Epithelial cell of proximal tubule (primary cell): ENCODE measurements at regions not wholly inside any gene's neighbourhood (a gene's known extent, or its start where the extent isn't known, plus 50 kb on each side); places are given as distances from the start of the nearest gene placed in this dataset.

ENCODE experiments used
- DNase-seq: peaks from one replicate; pipeline ENCODE4 v3.0.0-alpha.2; 2011; ENCODE audit warnings: low read depth
- H3K4me3 ChIP-seq: 2 replicates; pipeline ENCODE4 v1.5.1; 2011; ENCODE audit warnings: low read depth, mild to moderate bottlenecking, low read length
- CTCF ChIP-seq: conservative IDR thresholded peaks from 2 replicates; pipeline ENCODE4 v1.5.1; 2012; ENCODE audit warnings: low read depth, mild to moderate bottlenecking, low read length

- no peak for DNase-seq
- H3K4me3 ChIP-seq: no peak overlapping the region
- TF ChIP-seq CTCF: no peak
Measured at GRCh38 chr22:49163258-49163959, 664.3 kb downstream of the BRD1 start.

DNA sequence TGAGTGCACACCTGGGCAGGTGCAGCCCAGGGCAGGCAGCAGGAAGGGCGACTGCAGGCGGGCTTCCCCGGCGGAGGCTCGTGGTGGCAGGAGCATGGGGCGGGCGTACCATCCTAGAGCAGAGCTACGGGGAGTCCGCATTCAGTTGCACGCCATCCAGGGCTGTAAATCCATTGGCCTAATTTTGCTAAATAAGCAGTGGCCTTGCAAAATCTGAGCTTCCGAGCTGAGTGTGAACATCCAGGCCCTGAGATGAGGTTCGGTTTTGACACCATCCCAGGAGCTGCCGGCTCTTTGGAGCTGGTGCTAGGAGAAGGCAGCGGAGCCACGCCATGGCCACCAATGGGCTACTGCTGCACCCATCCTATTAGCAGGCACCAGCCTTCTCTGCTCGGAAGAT lies 664.8 kb downstream of the BRD1 start:
- no peak for DNase-seq
- H3K4me3 ChIP-seq: no peak overlapping the region
- TF ChIP-seq CTCF: no peak

GRCh38 chr22:49161002-49161850 lies 666.4 kb downstream of the BRD1 start:
- H3K4me3 ChIP-seq: no peak overlapping the region
- no peak for DNase-seq
- no peak for TF ChIP-seq CTCF

GRCh38 chr22:49160261-49161001 lies 667.2 kb downstream of the BRD1 start:
- no peak overlapping the region for H3K4me3 ChIP-seq
- no peak for TF ChIP-seq CTCF
- no peak for DNase-seq

DNA sequence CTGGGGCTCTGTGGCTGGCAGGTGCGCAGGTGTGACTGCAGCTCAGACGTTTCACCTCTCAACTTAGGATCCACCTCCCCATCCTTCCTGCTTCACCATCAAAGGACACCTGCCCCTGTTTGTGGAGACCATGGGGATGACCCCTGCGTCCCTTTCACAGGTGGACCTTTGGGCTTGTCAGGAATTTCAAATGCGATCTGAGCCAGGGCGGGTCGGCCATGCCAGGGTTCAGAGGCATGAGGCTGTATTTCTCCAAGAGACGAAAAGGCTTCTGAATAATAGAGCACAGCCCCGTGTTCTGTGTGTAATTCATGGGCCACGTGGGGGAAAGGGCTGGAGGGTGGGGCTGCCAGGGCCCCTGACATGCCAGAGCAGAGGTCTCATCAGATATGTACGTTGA lies 668.0 kb downstream of the BRD1 start:
- TF ChIP-seq CTCF: no peak
- no peak overlapping the region for H3K4me3 ChIP-seq
- no peak for DNase-seq

DNA sequence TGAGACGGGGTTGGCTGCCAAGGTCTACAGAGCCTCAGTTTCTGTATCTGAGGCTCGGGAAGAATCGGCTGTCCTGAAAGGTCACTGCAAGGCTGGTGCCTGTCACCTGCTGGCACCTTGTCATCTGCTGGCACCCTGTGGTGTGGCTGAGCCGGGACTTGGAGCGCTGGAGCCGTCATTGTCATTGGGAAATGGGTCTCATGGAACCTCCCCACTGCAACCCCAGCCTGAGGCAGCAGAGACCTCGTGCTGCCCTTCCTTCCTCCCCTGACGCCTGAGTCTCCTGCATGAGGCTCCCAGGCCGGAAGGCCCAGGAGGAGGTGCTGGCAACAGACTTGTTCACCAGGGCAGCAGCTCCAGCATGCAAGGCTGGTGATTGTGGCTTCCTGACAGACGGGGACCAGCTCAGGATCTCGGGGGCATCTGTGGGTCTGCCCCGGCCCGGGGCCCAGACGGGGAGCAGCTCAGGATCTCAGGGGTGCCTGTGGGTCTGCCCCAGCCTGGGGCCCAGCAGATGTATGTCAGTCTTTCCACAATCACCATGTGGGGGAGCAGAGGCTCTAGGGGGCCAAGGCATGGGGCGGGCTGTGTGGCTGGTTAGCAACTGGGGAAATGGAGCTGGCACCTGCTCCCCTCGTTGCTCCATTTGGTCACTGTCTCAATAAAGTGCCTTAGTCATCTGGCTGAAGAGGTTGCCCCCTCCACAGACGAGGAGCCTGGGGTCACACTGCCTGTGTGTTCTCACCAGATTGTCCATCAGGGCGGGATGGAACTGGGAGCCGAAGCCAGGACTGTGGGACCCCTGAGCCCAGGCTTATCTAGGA lies 668.7 kb downstream of the BRD1 start:
- no peak for DNase-seq
- no peak for TF ChIP-seq CTCF
- H3K4me3 ChIP-seq: no peak overlapping the region
